ENCODE measurements at regions not wholly inside any gene's neighbourhood (a gene's known extent, or its start where the extent isn't known, plus 50 kb on each side); places are given as distances from the start of the nearest gene placed in this dataset.

DNA sequence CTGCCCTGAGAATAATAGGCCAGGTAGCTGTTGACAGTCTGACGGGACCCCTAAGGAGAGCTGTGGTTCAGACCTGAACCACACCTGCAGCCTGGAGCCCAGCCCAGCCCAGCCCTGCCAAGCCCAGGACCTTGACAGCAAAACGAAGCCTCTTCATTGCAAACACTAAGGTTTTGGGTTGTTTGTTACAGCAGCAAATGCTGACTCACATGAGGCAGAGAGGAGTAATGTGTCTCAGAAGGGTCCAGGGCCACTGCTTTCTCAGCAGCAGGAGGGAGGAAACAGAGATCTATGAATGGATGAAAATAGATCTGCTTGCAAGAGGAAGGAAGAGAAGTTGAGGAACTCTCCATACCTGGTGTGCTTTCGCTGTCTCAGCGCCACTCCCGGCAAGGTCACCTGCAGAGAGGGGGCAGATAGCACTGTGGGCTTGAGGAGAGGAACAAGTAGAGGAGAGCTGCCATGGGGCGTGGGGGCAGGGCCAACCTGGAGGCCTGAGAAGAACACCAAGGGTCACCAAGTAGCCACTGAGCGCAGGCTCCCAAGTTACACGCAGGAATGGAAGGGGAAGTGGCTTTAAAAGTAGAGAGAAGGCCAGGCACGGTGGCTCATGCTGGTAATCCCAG is 127.2 kb downstream of the ZNF281 start:
- TF ChIP-seq, protein P1, sequence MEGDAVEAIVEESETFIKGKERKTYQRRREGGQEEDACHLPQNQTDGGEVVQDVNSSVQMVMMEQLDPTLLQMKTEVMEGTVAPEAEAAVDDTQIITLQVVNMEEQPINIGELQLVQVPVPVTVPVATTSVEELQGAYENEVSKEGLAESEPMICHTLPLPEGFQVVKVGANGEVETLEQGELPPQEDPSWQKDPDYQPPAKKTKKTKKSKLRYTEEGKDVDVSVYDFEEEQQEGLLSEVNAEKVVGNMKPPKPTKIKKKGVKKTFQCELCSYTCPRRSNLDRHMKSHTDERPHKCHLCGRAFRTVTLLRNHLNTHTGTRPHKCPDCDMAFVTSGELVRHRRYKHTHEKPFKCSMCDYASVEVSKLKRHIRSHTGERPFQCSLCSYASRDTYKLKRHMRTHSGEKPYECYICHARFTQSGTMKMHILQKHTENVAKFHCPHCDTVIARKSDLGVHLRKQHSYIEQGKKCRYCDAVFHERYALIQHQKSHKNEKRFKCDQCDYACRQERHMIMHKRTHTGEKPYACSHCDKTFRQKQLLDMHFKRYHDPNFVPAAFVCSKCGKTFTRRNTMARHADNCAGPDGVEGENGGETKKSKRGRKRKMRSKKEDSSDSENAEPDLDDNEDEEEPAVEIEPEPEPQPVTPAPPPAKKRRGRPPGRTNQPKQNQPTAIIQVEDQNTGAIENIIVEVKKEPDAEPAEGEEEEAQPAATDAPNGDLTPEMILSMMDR (IDR thresholded peaks at IDR 0.05; ENCODE audit: insufficient read depth, low read length), result no peak
- TF ChIP-seq POLR2AphosphoS5 (IDR thresholded peaks at IDR 0.05; ENCODE audit: low read depth), result no peak
- TF ChIP-seq GABPA (IDR thresholded peaks at IDR 0.05; ENCODE audit: low read depth), result no peak
